NT2/D1 (cell line): ENCODE measurements at regions not wholly inside any gene's neighbourhood (a gene's known extent, or its start where the extent isn't known, plus 50 kb on each side); places are given as distances from the start of the nearest gene placed in this dataset.

Source experiments
- SUZ12 ChIP-seq: IDR thresholded peaks from 2 replicates; pipeline ENCODE4 v1.6.1; 2011; ENCODE audit not compliant: insufficient read length, insufficient read depth; ENCODE audit errors: extremely low read depth
- YY1 ChIP-seq: IDR thresholded peaks from 2 replicates; pipeline ENCODE4 v1.6.1; 2011; ENCODE audit not compliant: insufficient read length, insufficient read depth
- ZNF274 ChIP-seq: IDR thresholded peaks from 2 replicates; pipeline ENCODE4 v1.6.1; 2011; ENCODE audit warnings: mild to moderate bottlenecking, low read depth, low read length

GRCh38 chr5:158080112-158080511, 221.2 kb upstream of the CLINT1 start:
- TF ChIP-seq ZNF274 (no peak), YY1 (no peak), SUZ12 (no peak)
